ENCODE measurements at regions not wholly inside any gene's neighbourhood (a gene's known extent, or its start where the extent isn't known, plus 50 kb on each side); places are given as distances from the start of the nearest gene placed in this dataset.

DNA sequence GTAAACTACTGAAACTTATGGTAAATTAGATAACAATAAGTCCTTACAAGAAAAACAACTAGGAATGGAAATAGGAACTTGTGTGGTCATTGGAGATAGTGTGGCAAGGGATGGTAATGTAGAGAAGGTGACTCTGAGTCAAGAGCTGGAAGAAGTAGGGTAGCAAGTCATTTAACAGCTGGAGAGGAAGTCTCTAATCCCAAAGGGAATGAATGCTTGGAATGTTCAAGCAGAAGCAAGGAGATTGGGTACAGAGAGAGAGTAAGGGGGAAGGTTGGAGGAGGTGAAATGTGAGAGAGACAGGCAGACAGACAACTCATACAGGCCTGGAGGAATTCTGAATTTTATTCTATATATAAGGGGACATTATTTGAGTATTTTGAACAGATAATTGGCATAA lies 260.6 kb upstream of the MAD2L1 start:
- H2AFZ ChIP-seq (ENCODE audit: low read depth, low read length): no peak overlapping the region
- no peaks in the 10 kb centered on the region for H4K20me1 ChIP-seq (ENCODE audit: insufficient read depth)
- no peaks in the 10 kb centered on the region for H3K36me3 ChIP-seq (ENCODE audit: insufficient read depth, low read length)
- no peaks in the 10 kb centered on the region for H3K9me2 ChIP-seq (ENCODE audit: insufficient read depth, low read length)
- H3F3A ChIP-seq (ENCODE audit: insufficient read depth, low read length, poor library complexity, severe bottlenecking): no peaks in the 10 kb centered on the region
- no peak overlapping the region for H3K9ac ChIP-seq (ENCODE audit: low read length)
- H3K4me2 ChIP-seq (ENCODE audit: low read length): no peak overlapping the region
- no peak overlapping the region for H3K27ac ChIP-seq (ENCODE audit: low read length)
- no peaks in the 10 kb centered on the region for H3K9me3 ChIP-seq (ENCODE audit: low read length)
- TF ChIP-seq RAD21 (conservative IDR thresholded peaks at IDR 0.05) (no peak), CTCF (IDR thresholded peaks at IDR 0.05; ENCODE audit: poor library complexity, severe bottlenecking) (no peak), EZH2 (IDR thresholded peaks at IDR 0.05; ENCODE audit: borderline replicate concordance, insufficient read depth, low read length, poor library complexity, severe bottlenecking) (no peak), EP300 (conservative IDR thresholded peaks at IDR 0.05; ENCODE audit: poor library complexity, severe bottlenecking) (no peak), SMC3 (conservative IDR thresholded peaks at IDR 0.05; ENCODE audit: poor library complexity) (no peak), POLR2AphosphoS5 (IDR thresholded peaks at IDR 0.05) (no peak), MXI1 (conservative IDR thresholded peaks at IDR 0.05; ENCODE audit: poor library complexity, severe bottlenecking) (no peak)
- no peaks in the 10 kb centered on the region for H3K27me3 ChIP-seq (ENCODE audit: insufficient read depth, low read depth, low read length)
- no peak overlapping the region for H3K4me3 ChIP-seq (ENCODE audit: low read length)
- no peaks in the 10 kb centered on the region for H3K79me2 ChIP-seq (replicated peaks; ENCODE audit: insufficient read depth, low read length)

- no peaks in the 10 kb centered on the region for H4K20me1 ChIP-seq (ENCODE audit: insufficient read depth)
- H3K36me3 ChIP-seq (ENCODE audit: insufficient read depth, low read length): no peaks in the 10 kb centered on the region
- no peaks in the 10 kb centered on the region for H3K79me2 ChIP-seq (replicated peaks; ENCODE audit: insufficient read depth, low read length)
- H3K27ac ChIP-seq (ENCODE audit: low read length): peak overlapping the region; percentile 52
- no peaks in the 10 kb centered on the region for H3K27me3 ChIP-seq (ENCODE audit: insufficient read depth, low read depth, low read length)
- TF ChIP-seq POLR2AphosphoS5 (IDR thresholded peaks at IDR 0.05) (no peak), REST (IDR thresholded peaks at IDR 0.05; ENCODE audit: borderline replicate concordance) (no peak), TAF1 (IDR thresholded peaks at IDR 0.05; ENCODE audit: low read depth) (no peak), MXI1 (conservative IDR thresholded peaks at IDR 0.05; ENCODE audit: poor library complexity, severe bottlenecking) (no peak), RAD21 (conservative IDR thresholded peaks at IDR 0.05) (no peak)
- H2AFZ ChIP-seq (ENCODE audit: low read depth, low read length): no peak overlapping the region
- H3K4me3 ChIP-seq (ENCODE audit: low read length): no peak overlapping the region
- H3F3A ChIP-seq (ENCODE audit: insufficient read depth, low read length, poor library complexity, severe bottlenecking): no peaks in the 10 kb centered on the region
- no peak overlapping the region for H3K9ac ChIP-seq (ENCODE audit: low read length)
- no peaks in the 10 kb centered on the region for H3K9me2 ChIP-seq (ENCODE audit: insufficient read depth, low read length)
- H3K9me3 ChIP-seq (ENCODE audit: low read length): no peaks in the 10 kb centered on the region
- H3K4me2 ChIP-seq (ENCODE audit: low read length): no peak overlapping the region
These were observed 252.6 kb upstream of the MAD2L1 start for GRCh38 chr4:120319046-120319767.
